GM18520 (cell line): ENCODE measurements at regions not wholly inside any gene's neighbourhood (a gene's known extent, or its start where the extent isn't known, plus 50 kb on each side); places are given as distances from the start of the nearest gene placed in this dataset.

Source experiments
- ATAC-seq: cut with Tn5 transposase; IDR thresholded peaks from one replicate; pipeline ENCODE4 v1.9.1; 2021; ENCODE audit not compliant: unreplicated experiment

GRCh38 chr13:83618966-83619365 is 263.3 kb downstream of the SLITRK1 start:
- ATAC-seq = no peak

- ATAC-seq = no peak
These were observed 268.8 kb downstream of the SLITRK1 start for GRCh38 chr13:83613524-83613923.

GRCh38 chr13:83601539-83601938 is 280.7 kb downstream of the SLITRK1 start:
- no peak for ATAC-seq

- no peak for ATAC-seq
These were observed 290.2 kb downstream of the SLITRK1 start for GRCh38 chr13:83592095-83592494.

- no peak for ATAC-seq
These were observed 292.5 kb downstream of the SLITRK1 start for GRCh38 chr13:83589814-83590213.

GRCh38 chr13:83577183-83577582 is 305.1 kb downstream of the SLITRK1 start:
- ATAC-seq = no peak

GRCh38 chr13:83568019-83568418 is 314.3 kb downstream of the SLITRK1 start:
- no peak for ATAC-seq

GRCh38 chr13:83563499-83563898 is 318.8 kb downstream of the SLITRK1 start:
- ATAC-seq = no peak

- no peak for ATAC-seq
These were observed 324.4 kb downstream of the SLITRK1 start for GRCh38 chr13:83557845-83558244.

- ATAC-seq = no peak
These were observed 332.6 kb downstream of the SLITRK1 start for GRCh38 chr13:83549671-83550070.

- ATAC-seq = no peak
These were observed 335.2 kb downstream of the SLITRK1 start for GRCh38 chr13:83547043-83547442.

- no peak for ATAC-seq
These were observed 335.8 kb downstream of the SLITRK1 start for GRCh38 chr13:83546476-83546875.

- no peak for ATAC-seq
These were observed 343.6 kb downstream of the SLITRK1 start for GRCh38 chr13:83538636-83539035.

GRCh38 chr13:83536941-83537340 is 345.3 kb downstream of the SLITRK1 start:
- ATAC-seq = no peak

- ATAC-seq = no peak
These were observed 346.1 kb downstream of the SLITRK1 start for GRCh38 chr13:83536153-83536552.

- no peak for ATAC-seq
These were observed 349.5 kb downstream of the SLITRK1 start for GRCh38 chr13:83532809-83533208.

- no peak for ATAC-seq
These were observed 351.3 kb downstream of the SLITRK1 start for GRCh38 chr13:83531022-83531421.

GRCh38 chr13:83516781-83517180 is 365.5 kb downstream of the SLITRK1 start:
- ATAC-seq = no peak

- no peak for ATAC-seq
These were observed 366.8 kb downstream of the SLITRK1 start for GRCh38 chr13:83515268-83516015.

- ATAC-seq = no peak
These were observed 373.4 kb downstream of the SLITRK1 start for GRCh38 chr13:83508771-83509301.

GRCh38 chr13:83503424-83503823 is 378.9 kb downstream of the SLITRK1 start:
- ATAC-seq = no peak

- no peak for ATAC-seq
These were observed 383.0 kb downstream of the SLITRK1 start for GRCh38 chr13:83499286-83499685.
